Stimulated activated CD4-positive, alpha-beta T cell treated with anti-CD3 and anti-CD28 coated beads, TNF-alpha, amount 100 ng/mL, for 4 hours (primary cell): ENCODE measurements at regions not wholly inside any gene's neighbourhood (a gene's known extent, or its start where the extent isn't known, plus 50 kb on each side); places are given as distances from the start of the nearest gene placed in this dataset.
"Not testable (repeated sequence)": the region's sequence is repeated elsewhere in the genome, so short reads cannot be mapped to it uniquely, and the experiment has no call there.

Experiments used
- DNase-seq, 3 experiments: peaks; one replicate each; pipeline ENCODE4 v3.0.0-alpha.2; 2020; ENCODE audit warnings: low read depth in 3 of 3

DNA sequence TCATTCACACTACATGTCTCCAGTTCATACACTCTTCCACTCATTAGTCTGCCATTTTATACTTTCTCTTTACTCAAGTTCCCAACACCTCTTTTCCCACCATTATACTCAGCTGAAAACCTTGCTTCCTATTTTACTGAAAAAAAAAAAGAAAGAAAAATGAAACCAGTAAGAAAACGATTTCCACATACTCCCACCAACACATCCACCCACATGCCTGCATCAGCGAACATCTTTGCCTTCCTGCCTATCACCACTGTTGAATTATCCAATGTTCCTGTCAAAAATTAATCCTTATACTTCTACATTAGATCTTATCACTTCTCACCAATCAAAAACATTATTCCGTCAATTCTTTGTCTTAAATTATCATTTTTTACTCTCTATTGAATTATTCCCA, 188.1 kb upstream of the FAM241A start:
- DNase-seq = no peak

DNA sequence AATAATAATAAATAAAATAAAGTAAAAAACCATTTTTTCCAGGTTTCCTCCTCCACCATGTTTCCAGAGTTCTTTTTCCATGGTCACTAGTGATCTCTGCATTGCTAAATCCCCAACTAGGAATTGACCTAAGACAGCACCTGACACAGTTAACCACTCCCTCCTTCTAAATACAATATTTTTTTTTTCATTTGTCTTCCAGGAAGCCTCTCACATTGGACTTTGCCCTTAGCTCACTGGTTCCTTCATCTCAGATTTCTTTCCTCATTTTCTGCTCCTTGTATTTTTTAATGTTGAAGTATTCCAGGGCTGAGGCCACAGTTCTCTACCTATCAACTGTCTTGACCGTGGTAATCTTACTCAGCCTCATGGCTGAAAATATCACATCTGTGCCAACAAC, 187.3 kb upstream of the FAM241A start:
- DNase-seq = no peak

DNA sequence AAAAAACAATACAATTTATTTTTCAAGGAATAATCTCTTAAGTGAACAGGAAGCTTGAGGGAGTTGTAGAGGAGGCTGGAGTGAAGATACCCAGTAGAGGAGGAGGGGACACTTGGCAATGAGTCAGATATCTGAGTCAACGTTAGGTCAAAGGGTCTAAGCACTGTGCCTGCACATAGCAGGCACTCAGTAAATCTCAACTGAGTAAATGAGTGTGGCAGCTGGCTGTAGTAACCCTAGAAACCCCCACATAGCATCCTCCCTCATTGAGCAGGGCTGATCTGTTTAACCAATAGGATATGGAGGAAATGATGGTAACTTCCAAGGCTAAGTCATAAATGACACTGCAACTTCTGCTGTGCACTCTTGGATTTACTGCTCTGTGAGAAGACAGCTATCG, 186.0 kb upstream of the FAM241A start:
- no peak for DNase-seq

DNA sequence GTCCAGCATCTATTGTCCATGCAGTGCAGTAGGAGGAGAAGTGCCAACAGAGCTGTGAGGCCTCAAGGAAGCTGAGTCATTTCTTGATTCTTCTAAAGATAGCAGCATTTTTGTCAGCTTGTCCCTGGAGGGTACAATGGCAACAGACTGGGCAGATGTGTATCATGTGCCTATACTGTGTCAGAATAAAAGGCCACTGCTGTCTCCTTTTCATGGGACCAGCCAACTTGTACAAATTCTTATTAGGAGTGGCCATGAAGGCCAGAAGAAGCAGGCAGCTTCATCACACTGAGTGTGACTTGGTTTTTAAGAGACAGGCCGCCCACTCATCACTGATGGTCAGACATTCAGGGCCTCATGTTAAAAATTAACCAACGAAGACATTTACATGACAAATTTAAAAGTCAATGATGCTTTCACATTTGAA, 185.0 kb upstream of the FAM241A start:
- no peak for DNase-seq

DNA sequence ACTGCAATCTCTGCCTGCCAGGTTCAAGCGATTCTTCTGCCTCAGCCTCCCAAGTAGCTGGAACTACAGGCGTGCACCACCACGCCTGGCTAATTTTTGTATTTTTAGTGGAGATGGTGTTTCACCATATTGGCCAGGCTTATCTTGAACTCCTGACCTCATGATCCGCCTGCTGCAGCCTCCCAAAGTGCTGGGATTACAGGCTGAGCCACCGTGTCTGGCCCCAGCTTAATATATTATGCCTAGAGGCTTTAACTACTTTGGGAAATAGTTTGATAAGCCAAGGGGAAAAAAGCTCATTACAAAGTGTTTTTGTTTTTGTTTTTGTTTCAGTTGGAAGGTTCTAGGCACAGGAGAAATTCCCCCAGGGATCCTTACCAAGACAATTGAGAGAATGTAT, 184.2 kb upstream of the FAM241A start:
- DNase-seq = not testable (repeated sequence)

DNA sequence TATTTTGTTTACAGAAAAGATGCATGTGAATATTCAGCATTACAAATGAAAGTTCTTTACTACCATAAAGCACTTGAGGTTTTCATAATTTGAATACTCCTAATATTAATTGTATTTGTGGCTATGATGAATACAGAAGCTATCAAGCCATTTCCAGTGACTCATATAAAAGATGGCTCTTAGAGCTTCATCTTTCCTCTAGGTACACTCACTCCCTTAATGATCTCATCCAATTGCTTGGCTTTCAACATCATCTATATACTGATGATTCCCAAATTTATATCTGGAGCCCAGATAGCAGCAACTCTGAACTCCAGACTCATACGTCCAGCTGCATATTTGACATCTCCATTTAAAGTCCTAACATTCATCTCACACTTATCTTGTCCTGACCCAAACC, 183.4 kb upstream of the FAM241A start:
- DNase-seq = no peak

DNA sequence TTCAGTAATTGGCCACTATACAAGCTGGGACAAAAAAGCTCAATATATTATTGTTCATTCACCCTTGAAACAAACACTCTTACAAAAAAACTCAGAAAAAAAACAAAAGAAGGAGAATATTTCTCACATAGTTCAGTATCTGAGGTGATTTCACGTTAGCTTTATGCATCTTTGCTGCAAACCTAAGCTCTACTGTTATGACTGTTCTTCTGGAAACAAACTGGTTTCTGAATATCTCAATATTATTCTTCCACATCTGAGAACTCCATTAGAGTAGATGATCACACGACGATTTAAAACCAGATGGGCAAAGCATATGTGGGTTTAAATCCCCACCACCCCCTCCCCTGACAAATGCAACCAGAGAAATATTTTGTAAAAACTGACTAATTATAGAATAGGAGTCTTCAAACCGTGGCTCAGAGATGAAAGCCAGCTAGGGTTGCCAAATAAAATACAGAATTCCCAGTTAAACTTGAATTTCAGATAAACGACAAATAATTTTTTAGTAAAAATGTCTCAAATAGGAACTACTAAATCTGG, 182.0 kb upstream of the FAM241A start:
- no peak for DNase-seq

DNA sequence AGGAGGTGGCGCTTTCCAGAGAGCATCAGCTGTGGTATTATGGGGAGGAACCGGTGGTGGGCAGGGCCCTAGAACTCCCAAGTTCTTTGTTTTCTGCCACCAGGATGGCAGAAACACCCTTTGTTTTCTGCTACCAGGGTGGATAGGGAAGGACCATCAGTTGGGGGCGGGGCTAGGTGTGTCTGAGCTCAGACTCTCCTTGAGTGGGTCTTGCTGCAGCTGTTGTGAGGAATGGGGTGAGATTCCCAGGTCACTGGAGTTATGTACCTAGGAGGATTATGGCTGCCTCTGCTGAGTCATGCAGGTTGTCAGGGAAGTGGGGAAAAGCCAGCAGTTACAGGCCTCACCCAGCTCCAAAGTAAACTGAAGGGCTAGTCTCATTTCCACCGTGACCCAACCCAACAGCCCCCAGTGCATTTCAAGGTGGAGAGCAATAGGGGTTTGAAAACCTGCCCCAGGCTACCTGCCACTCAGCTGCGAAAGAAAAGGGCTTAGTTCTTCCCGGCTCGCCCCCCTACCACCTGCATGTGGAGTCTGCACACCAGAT, 167.8 kb upstream of the FAM241A start:
- no peak for DNase-seq

DNA sequence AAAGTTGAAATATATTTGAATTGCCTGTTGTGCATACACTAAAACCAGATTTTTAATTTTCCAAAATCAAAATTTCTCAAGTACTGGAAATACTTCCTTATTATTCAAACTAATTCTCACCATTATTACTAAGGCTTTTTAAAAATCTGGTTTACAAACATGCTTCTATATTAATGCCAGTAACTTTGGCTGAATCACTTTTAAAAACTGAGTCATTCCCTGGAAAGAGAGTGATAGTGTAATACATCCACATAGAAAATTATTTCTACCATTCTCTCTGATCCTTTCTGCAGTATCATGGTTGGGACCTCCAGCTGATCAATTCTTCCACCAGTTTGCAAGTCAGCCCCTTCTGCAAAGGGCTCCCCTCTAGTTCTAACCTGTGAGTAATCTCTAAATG, 165.3 kb upstream of the FAM241A start:
- no peak for DNase-seq

DNA sequence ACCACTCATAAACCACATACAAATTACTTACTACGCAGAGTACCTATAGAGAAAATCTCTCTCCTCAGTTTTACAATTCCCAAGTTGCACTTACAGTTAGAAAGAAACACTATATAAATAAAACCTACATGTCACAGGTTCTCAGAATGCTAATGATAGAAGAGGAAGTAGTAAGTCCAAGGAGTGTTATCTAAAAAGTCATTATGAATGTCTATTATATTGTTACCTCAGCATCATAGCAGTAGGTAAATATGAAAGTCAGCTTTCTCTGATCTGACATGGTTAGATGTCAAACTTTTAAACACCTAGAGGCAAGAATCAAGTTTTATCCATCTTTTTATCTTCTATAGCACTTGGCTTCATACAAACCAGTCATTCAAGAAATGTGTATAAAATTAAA, 163.2 kb upstream of the FAM241A start:
- DNase-seq = no peak

DNA sequence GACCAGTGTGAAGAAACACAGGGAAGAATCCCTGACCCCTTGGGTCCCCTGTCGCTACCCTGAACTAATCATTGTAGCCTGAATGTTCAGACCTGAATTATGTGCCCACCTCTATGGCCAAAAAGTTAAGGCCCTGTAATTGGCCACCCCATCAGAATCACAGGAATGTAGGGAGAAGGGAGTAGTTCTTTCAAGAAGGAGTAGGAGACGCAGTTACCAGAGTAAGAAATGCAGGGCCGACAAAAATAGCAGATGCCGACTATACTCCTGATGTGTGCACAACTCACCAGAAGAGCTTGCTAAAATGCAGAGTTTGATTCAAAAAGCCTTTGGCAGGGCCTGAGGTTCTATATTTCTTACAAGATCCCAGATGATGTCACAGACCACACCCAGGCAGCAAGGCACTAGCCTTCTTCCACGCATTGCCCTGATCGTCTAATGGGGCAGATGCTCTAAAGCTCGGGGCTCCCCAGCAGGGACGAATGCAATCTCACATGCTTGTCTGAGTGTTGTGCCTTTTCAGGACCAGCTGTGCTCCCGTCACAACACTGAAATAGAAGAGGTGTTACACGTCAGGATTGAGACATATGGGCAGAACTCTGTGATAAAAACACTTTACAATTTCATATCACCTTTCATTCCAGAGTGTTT, 161.0 kb upstream of the FAM241A start:
- DNase-seq = no peak

DNA sequence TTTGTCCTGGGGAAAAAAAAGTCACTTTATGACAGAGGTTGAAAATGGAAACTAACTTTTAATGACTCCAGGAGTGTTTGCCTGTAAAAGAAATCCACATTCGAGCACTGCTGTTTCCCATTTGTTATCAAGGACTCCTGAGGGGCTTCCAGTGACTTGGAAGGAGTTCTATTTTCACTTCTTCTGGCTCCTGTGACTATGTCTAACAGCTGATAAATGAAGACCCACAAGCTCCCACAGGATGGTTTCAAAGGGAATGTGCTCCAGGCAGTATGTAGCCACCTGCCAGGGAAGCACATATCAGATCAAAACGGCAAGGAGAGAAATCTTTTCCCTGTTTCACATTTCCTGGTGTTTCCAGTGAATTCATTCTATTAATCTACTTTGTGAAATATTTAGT, 159.8 kb upstream of the FAM241A start:
- no peak for DNase-seq

DNA sequence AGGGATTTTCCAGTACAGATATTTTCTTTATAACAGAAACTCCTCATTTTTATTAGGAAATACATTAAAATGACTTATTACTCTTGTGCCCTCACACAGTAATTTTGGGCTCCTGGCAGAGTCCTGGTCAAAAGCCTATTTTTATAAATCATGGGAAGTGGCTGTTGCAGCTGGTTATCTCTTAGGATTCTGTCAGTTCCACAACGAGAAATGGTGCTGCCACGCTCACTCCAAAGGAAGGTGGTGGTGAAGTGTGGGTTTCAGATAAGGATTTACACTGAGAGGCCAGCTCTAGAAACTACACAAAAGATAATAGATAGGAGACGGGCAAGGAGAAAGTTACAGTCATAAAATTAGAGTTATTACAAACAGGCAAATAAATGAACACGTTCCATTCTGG, 159.2 kb upstream of the FAM241A start:
- DNase-seq = no peak

DNA sequence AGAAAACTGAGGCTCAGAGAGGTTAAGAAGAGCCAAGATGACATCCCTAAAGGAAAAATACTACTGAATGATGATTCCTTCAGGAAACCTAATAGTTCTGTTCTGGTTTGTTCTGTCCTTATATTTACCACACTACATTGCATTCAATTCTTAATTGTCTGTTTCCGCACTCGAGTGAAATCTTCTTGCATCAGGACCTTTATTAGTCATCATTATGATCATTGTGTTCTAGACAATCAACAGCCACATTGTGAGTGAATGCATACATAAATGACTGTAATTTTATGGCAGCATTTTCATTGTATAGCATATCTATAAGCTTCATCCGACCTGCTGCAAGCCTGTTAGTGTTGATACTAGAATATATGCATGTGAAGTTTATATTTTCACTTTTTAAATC, 156.7 kb upstream of the FAM241A start:
- DNase-seq = no peak

DNA sequence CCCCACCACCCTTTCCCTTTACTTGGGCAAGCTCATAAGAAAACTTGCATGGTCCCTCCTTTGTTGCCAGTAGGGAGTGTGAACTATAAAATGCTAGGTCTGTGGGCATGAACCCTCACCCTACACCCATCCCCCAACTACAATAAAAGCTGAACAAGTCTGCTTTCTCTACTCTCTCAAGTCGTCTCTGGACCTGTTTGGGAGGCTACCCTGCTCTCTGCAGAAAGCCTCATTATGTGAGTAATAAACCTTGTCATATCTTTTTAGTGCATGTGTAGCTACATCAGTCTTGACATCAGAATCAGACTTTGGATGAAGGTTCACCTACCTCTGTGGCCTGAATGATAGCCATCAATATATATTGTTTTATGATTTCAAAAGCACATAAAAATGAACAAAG, 155.4 kb upstream of the FAM241A start:
- no peak for DNase-seq

DNA sequence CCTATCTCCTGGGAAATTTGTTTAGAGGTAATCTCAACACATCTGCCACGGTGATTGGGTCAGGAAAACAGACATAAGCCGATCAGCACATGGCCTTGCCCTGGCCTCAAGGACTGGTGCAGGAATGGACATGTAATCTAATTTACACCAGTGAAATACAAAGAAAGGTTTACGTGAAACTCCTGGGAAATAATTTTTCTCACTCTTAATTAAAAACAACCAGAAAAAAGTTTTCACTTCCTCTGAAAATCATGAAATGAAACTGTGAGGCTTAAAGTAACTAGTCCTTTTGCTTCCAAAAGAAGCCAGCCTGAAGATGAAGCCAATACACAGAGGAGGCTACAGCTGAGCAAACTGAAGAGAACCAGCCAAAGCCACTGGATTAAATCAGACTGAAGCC, 154.1 kb upstream of the FAM241A start:
- no peak for DNase-seq

DNA sequence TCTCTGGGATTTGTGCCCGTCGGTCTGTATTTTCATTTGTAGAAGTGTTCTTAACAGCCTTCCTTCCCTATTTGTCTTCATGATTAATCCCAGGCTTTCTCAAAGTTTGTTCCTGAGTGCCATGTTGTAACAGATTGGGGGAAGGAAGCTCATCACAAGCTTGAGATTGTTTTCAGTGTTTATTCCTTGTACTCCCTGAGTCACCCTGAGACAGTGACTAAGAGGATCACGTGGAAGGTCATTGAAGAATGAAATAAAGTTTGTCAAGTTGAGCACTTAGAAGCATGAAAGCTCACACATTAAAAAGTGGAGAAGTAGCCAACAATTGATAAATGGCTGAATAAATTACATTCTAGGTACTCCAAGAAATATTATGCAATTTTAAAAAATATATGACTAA, 153.5 kb upstream of the FAM241A start:
- DNase-seq = no peak

DNA sequence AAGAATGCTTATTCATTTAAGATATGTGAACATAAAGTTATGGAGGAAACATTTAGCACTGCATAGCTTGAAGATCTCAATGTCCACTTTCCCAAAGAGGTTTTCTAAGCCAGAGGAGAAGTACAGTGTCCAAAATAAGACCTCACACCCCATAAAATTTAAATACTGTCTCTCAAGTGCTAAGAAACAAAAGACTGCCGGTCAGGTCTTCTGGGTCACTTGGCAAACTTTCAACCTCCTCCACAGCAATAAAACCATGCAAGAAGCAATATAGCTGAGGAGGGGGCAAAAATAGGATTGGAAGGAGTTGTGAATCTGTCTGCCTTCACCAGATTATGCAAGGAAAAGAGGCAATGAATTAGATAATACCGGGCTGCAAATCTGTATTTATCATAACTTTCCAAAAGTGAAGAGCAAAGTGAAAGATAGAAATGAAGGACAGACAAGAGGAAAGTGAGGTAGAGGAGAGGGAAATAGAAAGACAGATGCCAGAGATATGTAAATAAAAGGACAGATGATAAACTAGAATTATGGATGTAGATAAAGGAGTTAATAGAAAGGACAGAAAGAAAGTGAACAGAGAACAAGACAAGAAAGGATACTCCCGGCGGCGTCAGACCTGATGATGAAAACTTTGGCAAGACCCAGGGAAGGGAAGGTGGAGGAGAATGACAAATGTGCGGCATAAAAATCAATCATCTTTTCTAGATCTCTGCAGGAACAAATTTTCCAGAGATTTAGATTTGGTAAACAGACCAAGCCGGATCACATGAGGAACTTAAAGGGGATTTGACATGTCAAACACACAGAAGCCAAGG, 152.7 kb upstream of the FAM241A start:
- DNase-seq = no peak

DNA sequence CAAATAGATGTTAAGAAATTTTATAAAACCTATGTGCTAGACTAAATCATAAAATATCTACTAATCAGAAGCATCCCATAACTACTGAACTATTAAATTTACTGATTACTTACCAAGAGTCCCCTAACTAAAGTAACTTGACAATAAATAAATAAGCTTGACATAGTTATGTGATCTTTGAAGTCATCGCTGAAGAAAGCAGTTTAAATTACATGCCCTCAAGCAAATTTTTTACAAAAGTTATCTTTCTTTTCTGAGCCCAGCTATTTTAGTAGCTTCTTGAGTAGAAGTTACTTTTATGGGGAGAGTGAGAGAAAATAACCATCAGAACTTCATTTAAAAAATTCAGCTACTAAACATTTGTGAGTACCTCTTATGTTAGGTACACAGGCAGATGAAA, 150.9 kb upstream of the FAM241A start:
- no peak for DNase-seq

DNA sequence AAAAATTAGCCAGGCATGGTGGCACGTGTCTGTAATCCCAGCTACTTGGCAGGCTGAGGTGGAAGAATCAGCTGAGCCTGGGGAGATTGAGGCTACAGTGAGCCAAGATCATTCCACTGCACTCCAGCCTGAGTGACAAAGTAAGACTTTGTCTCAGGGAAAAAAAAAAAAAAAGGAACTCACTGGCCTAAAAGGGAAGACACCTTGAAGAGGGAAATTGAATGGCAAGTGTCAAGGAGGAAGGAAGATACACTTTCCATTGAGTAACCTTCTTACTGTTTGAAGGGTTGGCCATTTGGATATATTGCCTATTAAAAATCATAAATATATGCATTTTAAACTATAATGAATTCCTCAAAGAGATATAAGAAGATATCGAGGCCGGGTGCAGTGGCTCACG, 147.5 kb upstream of the FAM241A start:
- no peak for DNase-seq

DNA sequence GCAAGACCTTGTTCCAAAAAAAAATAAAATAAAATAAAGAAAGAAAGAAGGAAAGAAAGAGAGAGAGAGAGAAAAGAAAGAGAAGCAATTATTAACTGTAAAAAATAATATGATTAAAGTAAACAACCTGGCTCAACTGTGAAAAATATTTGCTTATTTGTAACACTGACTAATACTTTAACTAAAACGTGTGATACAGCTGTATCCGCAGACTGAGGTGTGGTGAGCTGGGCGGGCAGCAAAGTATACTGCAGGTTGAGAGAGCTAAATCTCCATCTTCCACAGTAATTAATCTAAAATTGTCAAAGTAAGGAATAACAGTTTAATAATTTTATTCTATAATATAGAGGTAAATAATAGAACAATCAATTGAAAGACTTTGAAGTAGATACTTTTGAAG, 145.5 kb upstream of the FAM241A start:
- no peak for DNase-seq

DNA sequence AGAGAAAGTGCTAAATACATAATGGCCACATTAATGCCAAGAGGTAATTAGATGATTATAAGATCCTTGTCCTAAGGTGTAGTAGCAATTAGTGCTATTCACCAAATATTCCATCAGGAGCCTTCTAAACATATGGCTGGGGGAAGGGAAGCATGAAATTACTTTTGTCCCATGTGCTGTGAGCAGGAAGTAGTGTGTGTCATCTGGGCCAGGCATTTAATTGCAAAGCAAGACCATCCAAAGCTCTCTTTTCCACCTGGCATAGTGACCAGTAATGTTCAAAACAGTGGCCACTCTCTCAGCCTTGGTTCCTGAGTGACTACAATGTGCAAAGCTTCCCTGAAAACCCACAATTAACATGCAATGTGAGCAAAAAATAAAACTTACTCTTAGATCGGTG, 144.2 kb upstream of the FAM241A start:
- no peak for DNase-seq

DNA sequence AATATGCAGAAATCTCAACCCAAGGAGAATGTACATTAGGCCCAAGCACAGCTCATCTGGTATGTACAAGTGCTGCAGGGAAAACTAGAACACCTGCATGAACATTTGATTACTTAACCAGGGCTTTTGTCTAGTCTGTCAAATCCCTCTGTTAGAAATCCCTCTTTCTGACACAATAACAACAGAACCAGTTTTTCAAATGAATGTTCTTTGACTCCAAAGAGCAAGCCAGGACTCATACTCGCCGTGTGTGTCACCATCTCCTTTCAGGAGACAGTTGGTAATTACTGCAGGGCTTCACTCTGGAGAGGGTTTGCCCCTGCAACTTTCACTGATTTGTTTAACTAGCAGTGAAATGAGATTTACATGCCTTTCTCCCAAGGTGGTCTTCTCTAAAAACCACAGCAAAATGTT, 143.0 kb upstream of the FAM241A start:
- DNase-seq = no peak
